ENCODE measurements at regions not wholly inside any gene's neighbourhood (a gene's known extent, or its start where the extent isn't known, plus 50 kb on each side); places are given as distances from the start of the nearest gene placed in this dataset.
"Not testable (repeated sequence)": the region's sequence is repeated elsewhere in the genome, so short reads cannot be mapped to it uniquely, and the experiment has no call there.

DNA sequence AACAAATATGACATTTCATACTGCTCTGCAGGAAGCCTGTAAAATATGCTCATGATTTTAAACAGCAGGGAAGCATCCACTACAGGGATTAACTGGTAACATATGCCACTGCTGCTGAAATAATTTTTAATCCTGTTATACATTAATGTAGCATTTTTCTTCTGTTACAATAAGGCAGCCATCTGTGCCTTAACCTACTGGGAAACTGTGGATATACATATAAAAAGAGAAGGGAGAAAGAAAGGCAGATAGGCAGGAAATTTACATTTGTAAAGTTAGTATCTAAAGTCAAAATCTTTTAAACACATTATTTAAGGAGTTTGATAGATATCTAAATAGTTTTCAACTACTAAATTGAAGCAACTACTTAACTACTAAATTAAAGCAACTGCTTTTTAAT is 514.6 kb upstream of the KLHL4 start:
- DNase-seq (ENCODE audit: extremely low spot score, unreplicated experiment): no peak
- Mint-ChIP-seq H3K27me3 (no peaks in the 10 kb centered on the region), H3K4me3 (no peak overlapping the region), H3K4me1 (ENCODE audit: unreplicated experiment) (no peaks in the 10 kb centered on the region), H3K36me3 (no peaks in the 10 kb centered on the region), H3K9me3 (no peaks in the 10 kb centered on the region), H3K27ac (no peak overlapping the region)
- TF ChIP-seq, protein P1, sequence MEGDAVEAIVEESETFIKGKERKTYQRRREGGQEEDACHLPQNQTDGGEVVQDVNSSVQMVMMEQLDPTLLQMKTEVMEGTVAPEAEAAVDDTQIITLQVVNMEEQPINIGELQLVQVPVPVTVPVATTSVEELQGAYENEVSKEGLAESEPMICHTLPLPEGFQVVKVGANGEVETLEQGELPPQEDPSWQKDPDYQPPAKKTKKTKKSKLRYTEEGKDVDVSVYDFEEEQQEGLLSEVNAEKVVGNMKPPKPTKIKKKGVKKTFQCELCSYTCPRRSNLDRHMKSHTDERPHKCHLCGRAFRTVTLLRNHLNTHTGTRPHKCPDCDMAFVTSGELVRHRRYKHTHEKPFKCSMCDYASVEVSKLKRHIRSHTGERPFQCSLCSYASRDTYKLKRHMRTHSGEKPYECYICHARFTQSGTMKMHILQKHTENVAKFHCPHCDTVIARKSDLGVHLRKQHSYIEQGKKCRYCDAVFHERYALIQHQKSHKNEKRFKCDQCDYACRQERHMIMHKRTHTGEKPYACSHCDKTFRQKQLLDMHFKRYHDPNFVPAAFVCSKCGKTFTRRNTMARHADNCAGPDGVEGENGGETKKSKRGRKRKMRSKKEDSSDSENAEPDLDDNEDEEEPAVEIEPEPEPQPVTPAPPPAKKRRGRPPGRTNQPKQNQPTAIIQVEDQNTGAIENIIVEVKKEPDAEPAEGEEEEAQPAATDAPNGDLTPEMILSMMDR (conservative IDR thresholded peaks at IDR 0.05): no peak

DNA sequence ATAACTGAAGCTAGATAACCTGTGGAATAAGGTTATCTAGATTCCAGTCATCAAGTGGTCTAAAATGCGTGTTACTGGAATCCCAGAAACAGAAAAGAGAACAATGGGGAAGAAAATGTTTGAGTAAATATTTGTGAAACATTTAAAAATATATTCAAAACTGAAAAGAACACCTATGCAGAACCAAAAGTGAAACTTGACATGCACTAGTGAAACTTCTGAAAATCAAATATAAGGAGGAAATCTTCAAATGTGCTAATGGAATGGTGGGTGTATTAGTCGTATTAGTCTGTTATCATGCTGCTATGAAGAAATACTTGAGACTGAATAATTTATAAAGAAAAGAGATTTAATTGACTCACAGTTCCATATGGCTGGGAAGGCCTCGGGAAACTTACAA is 512.4 kb upstream of the KLHL4 start:
- Mint-ChIP-seq H3K27ac (no peak overlapping the region), H3K27me3 (no peaks in the 10 kb centered on the region), H3K9me3 (no peaks in the 10 kb centered on the region), H3K4me3 (no peak overlapping the region), H3K36me3 (no peaks in the 10 kb centered on the region), H3K4me1 (ENCODE audit: unreplicated experiment) (no peaks in the 10 kb centered on the region)
- TF ChIP-seq, protein P1 (conservative IDR thresholded peaks at IDR 0.05): no peak
- DNase-seq (ENCODE audit: extremely low spot score, unreplicated experiment): no peak

DNA sequence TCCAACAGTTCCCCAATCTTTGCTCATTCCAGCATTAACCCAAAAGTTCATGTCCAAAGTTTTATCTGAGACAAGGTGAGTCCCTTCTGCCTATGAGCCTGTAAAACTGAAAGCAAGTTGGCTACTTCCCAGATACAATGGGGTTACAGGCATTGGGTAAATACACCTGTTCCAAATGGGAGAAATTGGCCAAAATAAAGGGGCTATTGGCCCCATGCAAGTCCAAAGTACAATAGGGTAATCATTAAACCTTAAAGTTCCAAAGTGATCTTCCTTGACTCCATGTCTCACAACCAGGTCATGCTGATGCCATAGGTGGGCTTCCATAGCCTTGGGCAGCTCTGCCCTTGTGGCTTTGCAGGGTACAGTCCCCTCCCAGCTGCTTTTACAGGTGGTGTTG is 511.7 kb upstream of the KLHL4 start:
- TF ChIP-seq, protein P1 (conservative IDR thresholded peaks at IDR 0.05): no peak
- Mint-ChIP-seq H3K27me3 (no peaks in the 10 kb centered on the region), H3K9me3 (no peaks in the 10 kb centered on the region), H3K36me3 (no peaks in the 10 kb centered on the region), H3K27ac (no peak overlapping the region), H3K4me1 (ENCODE audit: unreplicated experiment) (no peaks in the 10 kb centered on the region), H3K4me3 (no peak overlapping the region)
- DNase-seq (ENCODE audit: extremely low spot score, unreplicated experiment): no peak

DNA sequence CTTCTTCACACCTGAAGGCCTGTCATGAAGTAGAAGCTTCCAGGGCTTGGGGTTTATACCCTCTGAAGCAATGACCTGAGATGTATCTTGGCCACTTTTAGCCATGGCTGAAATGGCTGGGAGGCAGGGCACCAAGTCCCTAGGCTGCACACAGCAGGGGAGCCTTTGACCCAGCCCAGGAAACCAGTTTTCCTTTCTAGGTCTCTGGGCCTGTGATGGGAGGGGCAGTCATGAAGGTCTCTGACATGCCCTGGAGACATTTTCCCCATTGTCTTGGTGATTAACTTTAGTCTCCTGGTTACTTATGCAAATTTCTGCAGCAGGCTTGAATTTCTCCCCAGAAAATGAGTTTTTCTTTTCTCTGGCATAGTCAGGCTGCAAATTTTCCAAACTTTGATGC is 511.0 kb upstream of the KLHL4 start:
- no peaks in the 10 kb centered on the region for H3K9me3 Mint-ChIP-seq
- H3K27me3 Mint-ChIP-seq: no peaks in the 10 kb centered on the region
- TF ChIP-seq, protein P1 (conservative IDR thresholded peaks at IDR 0.05): no peak
- no peak overlapping the region for H3K27ac Mint-ChIP-seq
- no peak overlapping the region for H3K4me3 Mint-ChIP-seq
- no peaks in the 10 kb centered on the region for H3K36me3 Mint-ChIP-seq
- DNase-seq (ENCODE audit: extremely low spot score, unreplicated experiment): no peak
- H3K4me1 Mint-ChIP-seq (ENCODE audit: unreplicated experiment): no peaks in the 10 kb centered on the region

DNA sequence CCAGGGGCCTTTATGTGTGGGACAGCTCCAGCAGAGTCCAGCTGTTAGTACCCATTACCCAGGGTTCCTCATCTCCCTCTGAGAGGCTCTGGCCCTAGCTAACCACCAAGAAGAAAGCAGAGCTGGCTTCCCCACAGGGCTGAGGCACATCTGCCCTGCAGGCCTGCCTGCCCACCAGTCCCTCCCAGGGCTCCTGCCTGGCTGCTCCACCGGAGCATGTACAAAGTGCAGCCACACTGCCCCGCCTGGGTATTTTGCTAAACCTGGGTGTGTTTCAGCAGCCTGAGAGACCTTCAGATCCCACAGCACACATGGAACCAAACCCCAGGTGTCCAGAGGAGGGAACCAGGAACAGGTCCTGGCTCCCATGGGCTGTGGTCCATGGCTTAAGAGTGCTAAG is 500.4 kb upstream of the KLHL4 start:
- Mint-ChIP-seq H3K27ac (no peak overlapping the region), H3K36me3 (no peaks in the 10 kb centered on the region), H3K9me3 (no peaks in the 10 kb centered on the region), H3K4me1 (ENCODE audit: unreplicated experiment) (no peaks in the 10 kb centered on the region), H3K27me3 (no peaks in the 10 kb centered on the region), H3K4me3 (no peak overlapping the region)
- no peak for DNase-seq (ENCODE audit: extremely low spot score, unreplicated experiment)
- TF ChIP-seq, protein P1 (conservative IDR thresholded peaks at IDR 0.05): no peak

DNA sequence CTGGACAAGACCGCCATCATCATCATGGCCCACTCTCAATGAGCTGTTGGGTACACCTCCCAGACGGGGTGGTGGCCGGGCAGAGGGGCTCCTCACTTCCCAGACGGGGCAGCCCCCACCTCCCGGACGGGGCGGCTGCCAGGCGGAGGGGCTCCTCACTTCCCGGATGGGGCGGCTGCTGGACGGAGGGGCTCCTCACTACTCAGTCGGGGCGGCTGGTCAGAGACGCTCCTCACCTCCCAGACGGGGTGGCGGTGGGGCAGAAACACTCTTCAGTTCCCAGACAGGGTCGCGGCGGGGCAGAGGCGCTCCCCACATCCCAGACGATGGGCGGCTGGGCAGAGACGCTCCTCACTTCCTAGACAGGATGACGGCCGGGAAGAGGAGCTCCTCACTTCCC is 484.5 kb upstream of the KLHL4 start:
- not testable (repeated sequence) for H3K9me3 Mint-ChIP-seq; H3K4me1 Mint-ChIP-seq (ENCODE audit: unreplicated experiment); H3K27me3 Mint-ChIP-seq; H3K36me3 Mint-ChIP-seq; H3K4me3 Mint-ChIP-seq; H3K27ac Mint-ChIP-seq; DNase-seq (ENCODE audit: extremely low spot score, unreplicated experiment)
